HUES48 (cell line): ENCODE measurements at regions not wholly inside any gene's neighbourhood (a gene's known extent, or its start where the extent isn't known, plus 50 kb on each side); places are given as distances from the start of the nearest gene placed in this dataset.

Source experiments
- H3K27ac ChIP-seq: one replicate; pipeline ENCODE4 v1.7.0; 2013; ENCODE audit warnings: low read depth, low read length, inconsistent platforms
- H3K27me3 ChIP-seq: 2 replicates; pipeline ENCODE4 v1.6.1; 2013; ENCODE audit warnings: mild to moderate bottlenecking, low read length; ENCODE audit not compliant: control insufficient read depth, insufficient read depth
- H3K36me3 ChIP-seq: 2 replicates; pipeline ENCODE4 v1.6.1; 2013; ENCODE audit warnings: low read length; ENCODE audit not compliant: control insufficient read depth, insufficient read depth
- H3K4me1 ChIP-seq: 2 replicates; pipeline ENCODE4 v1.6.1; 2013; ENCODE audit warnings: mild to moderate bottlenecking, low read length; ENCODE audit not compliant: control insufficient read depth, insufficient read depth
- H3K4me3 ChIP-seq: 2 replicates; pipeline ENCODE4 v1.5.1; 2013; ENCODE audit warnings: mild to moderate bottlenecking, low read depth, low read length
- H3K9ac ChIP-seq: 2 replicates; pipeline ENCODE4 v1.6.1; 2013; ENCODE audit warnings: mild to moderate bottlenecking, low read depth, low read length, moderate library complexity
- H3K9me3 ChIP-seq: 2 replicates; pipeline ENCODE4 v1.6.1; 2013; ENCODE audit warnings: low read length; ENCODE audit not compliant: control insufficient read depth, insufficient read depth

DNA sequence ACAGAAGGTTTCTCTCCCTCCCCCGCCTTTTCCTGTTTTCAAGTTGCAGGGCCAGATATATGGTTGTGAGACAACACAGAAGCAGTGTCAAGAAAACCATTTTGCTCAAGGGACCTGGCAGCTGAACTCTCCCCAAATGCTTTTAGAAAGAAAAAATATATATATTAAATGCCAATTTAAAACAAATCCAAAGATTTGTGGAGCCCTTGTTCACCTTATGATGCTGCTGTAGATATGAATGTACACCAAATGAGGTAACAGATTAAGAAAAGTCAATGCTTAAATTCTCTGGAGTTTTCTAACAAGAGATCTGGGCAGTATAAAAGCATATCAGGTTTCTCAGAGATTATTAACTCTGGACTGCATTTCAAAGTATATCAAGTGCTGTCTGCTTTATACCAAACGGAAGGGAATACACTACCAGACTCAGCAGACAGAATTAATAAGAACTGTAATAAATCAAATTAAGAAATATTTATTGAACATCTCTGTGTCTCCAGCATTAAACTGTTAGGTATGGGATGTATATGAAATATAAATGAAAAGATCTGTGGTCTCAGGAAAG is 357.5 kb downstream of the HDGFL1 start:
- Histone ChIP-seq H3K36me3 (no peaks in the 10 kb centered on the region), H3K27me3 (no peaks in the 10 kb centered on the region), H3K4me1 (peaks cover 34% of the 10 kb centered on the region), H3K4me3 (no peak overlapping the region), H3K27ac (no peak overlapping the region), H3K9ac (no peak overlapping the region), H3K9me3 (no peaks in the 10 kb centered on the region)

GRCh38 chr6:22928775-22929174 is 359.4 kb downstream of the HDGFL1 start:
- no peaks in the 10 kb centered on the region for H3K9me3 ChIP-seq
- no peaks in the 10 kb centered on the region for H3K36me3 ChIP-seq
- H3K4me1 ChIP-seq, result peaks cover 17% of the 10 kb centered on the region
- no peak overlapping the region for H3K9ac ChIP-seq
- H3K4me3 ChIP-seq, result no peak overlapping the region
- H3K27me3 ChIP-seq, result no peaks in the 10 kb centered on the region
- H3K27ac ChIP-seq, result no peak overlapping the region

DNA sequence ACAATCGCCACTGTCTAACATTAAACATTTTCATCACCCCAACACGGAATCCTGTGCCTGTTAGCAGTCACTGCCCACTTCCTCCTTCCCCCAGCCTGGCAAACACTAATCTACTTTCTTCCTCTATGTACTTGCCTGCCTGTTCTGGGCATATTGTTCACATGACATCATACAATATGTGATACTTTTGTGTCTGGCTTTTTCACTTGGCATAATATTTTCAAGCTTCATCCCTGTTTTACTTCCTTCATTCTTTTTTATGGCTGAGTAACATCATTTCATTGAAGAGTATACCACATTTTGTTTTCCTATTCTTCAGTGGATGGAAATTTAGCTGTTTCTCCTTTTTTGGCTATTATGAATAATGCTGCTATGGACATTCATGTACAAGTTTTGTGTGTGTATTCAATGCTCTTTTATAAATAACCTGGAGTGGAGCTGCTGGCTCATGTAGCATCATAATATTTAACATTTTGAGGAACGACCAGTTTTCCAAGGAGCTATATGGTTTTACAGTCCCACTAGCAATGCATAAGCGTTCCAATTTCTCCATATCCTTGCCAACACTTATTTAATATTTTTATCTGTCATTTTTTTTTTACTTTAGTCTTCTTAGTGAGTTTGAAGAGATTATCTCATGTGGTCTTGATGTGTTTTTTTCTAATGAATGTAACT is 360.1 kb downstream of the HDGFL1 start:
- Histone ChIP-seq H3K36me3 (no peaks in the 10 kb centered on the region), H3K27me3 (no peaks in the 10 kb centered on the region), H3K9ac (no peak overlapping the region), H3K9me3 (no peaks in the 10 kb centered on the region), H3K4me1 (peaks cover 17% of the 10 kb centered on the region), H3K27ac (no peak overlapping the region), H3K4me3 (no peak overlapping the region)

- no peak overlapping the region for H3K4me3 ChIP-seq
- H3K9ac ChIP-seq, result no peak overlapping the region
- no peaks in the 10 kb centered on the region for H3K4me1 ChIP-seq
- H3K9me3 ChIP-seq, result no peaks in the 10 kb centered on the region
- no peaks in the 10 kb centered on the region for H3K27me3 ChIP-seq
- H3K27ac ChIP-seq, result no peak overlapping the region
- no peaks in the 10 kb centered on the region for H3K36me3 ChIP-seq
These were observed 371.4 kb downstream of the HDGFL1 start for GRCh38 chr6:22940581-22941290.

DNA sequence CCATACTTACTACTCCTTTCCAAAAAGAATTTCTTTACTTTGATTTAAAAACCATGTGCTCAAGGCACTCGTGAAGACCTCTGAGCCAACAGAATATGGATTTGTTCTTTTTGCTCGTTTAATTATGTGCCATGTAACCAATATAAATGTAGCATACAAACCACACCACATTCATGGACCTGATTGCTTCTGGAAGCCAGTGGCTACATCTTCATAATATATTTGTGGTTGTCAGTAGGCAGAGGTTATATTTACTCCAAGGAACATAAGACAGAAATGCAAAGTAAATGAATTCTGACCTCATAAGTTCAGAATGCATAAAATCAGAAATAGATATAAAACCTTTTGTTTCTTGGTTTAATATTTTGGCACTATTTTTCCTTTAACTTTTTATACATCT is 373.0 kb downstream of the HDGFL1 start:
- no peak overlapping the region for H3K4me3 ChIP-seq
- no peak overlapping the region for H3K9ac ChIP-seq
- no peaks in the 10 kb centered on the region for H3K27me3 ChIP-seq
- no peaks in the 10 kb centered on the region for H3K4me1 ChIP-seq
- no peaks in the 10 kb centered on the region for H3K9me3 ChIP-seq
- no peaks in the 10 kb centered on the region for H3K36me3 ChIP-seq
- no peak overlapping the region for H3K27ac ChIP-seq

GRCh38 chr6:22943327-22943726 is 374.0 kb downstream of the HDGFL1 start:
- Histone ChIP-seq H3K9ac (no peak overlapping the region), H3K4me1 (no peaks in the 10 kb centered on the region), H3K36me3 (no peaks in the 10 kb centered on the region), H3K27ac (no peak overlapping the region), H3K27me3 (no peaks in the 10 kb centered on the region), H3K9me3 (no peaks in the 10 kb centered on the region), H3K4me3 (no peak overlapping the region)

GRCh38 chr6:22949967-22950366 is 380.6 kb downstream of the HDGFL1 start:
- H3K4me3 ChIP-seq, result no peak overlapping the region
- H3K36me3 ChIP-seq, result no peaks in the 10 kb centered on the region
- no peaks in the 10 kb centered on the region for H3K27me3 ChIP-seq
- no peaks in the 10 kb centered on the region for H3K9me3 ChIP-seq
- H3K27ac ChIP-seq, result no peak overlapping the region
- peaks cover 4% of the 10 kb centered on the region; the same call in 1 of the 2 replicates for H3K4me1 ChIP-seq
- no peak overlapping the region for H3K9ac ChIP-seq

- Histone ChIP-seq H3K4me3 (no peak overlapping the region), H3K4me1 (peaks cover 14% of the 10 kb centered on the region), H3K27me3 (no peaks in the 10 kb centered on the region), H3K27ac (no peak overlapping the region), H3K36me3 (no peaks in the 10 kb centered on the region), H3K9ac (no peak overlapping the region), H3K9me3 (no peaks in the 10 kb centered on the region)
These were observed 382.7 kb downstream of the HDGFL1 start for GRCh38 chr6:22952097-22952496.

DNA sequence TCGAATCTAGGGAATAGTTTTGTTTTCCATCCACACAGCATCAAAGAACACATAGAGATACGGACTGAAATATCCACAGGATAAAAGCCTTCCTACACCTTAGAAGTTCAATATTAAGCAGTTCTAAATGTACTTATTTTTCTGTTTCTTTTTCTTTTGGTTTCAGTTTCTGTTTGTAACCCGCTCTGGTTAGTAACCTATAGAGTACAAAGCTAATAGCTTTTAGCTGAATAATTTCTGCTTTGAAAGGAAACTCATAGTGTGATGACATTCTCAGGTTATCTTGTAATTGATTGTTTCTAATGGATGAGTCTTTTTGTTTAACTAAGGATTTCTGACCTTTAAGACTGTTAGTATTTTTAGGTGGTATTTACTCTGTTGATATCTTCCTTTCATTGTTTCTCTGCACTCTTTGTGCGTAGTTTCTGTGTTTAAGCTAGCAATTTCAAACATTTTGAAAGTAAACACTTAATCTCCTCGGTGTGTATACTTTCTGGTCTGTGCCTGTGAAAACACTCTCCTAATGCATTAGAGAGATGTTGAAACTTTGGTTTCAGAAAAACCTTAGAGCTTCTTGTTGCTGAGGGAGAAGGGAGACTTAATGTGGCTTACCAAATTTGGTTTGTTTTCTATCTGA is 385.5 kb downstream of the HDGFL1 start:
- no peak overlapping the region for H3K9ac ChIP-seq
- H3K27ac ChIP-seq, result no peak overlapping the region
- peaks cover 14% of the 10 kb centered on the region for H3K4me1 ChIP-seq
- H3K27me3 ChIP-seq, result no peaks in the 10 kb centered on the region
- H3K36me3 ChIP-seq, result no peaks in the 10 kb centered on the region
- H3K9me3 ChIP-seq, result no peaks in the 10 kb centered on the region
- peak overlapping the region; percentile 2; the same call in 1 of the 2 replicates for H3K4me3 ChIP-seq

GRCh38 chr6:22956029-22956681 is 386.8 kb downstream of the HDGFL1 start:
- peaks cover 14% of the 10 kb centered on the region for H3K4me1 ChIP-seq
- no peak overlapping the region for H3K4me3 ChIP-seq
- H3K9me3 ChIP-seq, result no peaks in the 10 kb centered on the region
- no peaks in the 10 kb centered on the region for H3K27me3 ChIP-seq
- no peaks in the 10 kb centered on the region for H3K36me3 ChIP-seq
- no peak overlapping the region for H3K27ac ChIP-seq
- no peak overlapping the region for H3K9ac ChIP-seq
